ENCODE measurements at regions not wholly inside any gene's neighbourhood (a gene's known extent, or its start where the extent isn't known, plus 50 kb on each side); places are given as distances from the start of the nearest gene placed in this dataset.
"Not testable (repeated sequence)": the region's sequence is repeated elsewhere in the genome, so short reads cannot be mapped to it uniquely, and the experiment has no call there.

DNA sequence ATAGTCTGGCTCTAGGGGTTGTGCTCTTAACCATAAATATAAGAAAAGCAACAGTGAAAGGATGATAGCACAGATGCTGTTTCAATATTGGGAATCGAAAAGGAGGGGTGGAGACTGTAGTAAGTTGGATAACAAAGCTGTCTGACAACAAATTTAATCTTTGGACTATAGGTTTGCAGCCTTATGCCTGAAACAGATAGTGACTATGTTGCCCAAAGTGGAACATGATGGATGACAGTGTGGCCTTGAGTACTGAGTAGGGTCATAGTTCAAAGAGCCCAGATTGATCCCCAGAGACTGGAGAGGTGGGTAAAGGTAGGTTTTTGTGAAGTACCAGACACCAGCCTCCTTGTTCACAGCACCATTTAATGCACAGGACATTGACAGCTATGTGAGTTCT is 144.0 kb upstream of the PALMD start:
- DNase-seq (ENCODE audit: low read depth in 2 of 2) = no peak

DNA sequence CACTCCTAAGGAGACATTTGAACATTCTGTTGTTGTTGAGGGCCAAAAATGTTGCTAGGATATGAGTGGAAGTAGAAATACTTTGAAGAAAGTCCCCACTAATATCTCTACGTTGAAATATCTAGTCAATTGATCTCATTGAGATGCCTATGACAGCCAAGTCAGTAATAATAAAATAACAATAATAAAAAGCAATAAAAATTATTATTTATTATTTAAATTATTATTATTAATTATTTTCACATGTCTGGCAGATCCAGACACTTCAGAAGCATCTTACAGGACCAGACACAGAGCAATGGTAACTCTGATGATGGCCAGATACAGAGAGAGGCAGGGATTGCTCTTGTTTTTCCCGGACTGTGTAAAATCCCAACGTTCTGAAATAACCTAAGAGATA is 143.5 kb upstream of the PALMD start:
- DNase-seq (ENCODE audit: low read depth in 2 of 2) = no peak

DNA sequence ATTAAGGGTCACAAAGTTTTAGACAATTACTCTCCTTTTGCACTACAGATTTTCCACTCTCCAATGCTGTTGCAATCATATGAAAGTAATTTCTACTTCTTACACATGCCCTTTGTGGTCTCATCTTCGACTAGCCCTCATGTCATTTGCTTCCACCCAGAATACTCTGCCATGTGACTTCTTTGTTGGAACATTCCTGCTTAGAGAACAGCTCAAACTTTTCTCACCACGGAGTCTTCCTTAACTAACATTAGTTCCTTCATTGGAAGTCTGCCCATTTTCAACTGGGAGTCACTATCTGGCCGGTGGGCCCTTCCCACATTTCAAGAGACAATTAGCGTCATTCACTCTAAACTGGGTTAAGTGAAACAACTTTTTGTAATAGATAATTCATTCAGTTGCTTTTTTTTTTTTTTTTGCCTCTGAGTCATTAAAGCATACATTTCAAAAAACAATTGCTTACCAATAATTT is 142.6 kb upstream of the PALMD start:
- peak; percentile 15 to 32 for DNase-seq (ENCODE audit: low read depth in 2 of 2)

DNA sequence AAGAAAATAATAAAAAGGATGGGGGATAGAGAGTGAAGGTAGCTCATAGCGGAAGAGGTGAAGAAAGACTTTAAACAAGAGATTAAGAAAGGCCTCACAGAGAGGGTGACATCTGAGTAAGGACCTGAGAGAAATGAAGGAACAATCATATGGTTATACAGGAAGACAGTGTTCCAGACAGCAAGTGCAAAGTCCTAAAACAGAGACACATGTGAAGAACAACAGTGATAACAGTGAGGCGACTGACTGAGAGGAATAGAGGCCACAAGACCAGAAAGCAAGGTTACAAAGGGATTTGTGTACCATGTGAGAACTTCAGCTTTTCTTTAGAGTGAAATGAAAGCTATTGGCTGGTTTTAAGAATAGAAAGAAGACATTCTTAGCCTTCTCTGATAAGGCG is 141.6 kb upstream of the PALMD start:
- no peak for DNase-seq (ENCODE audit: low read depth in 2 of 2)

DNA sequence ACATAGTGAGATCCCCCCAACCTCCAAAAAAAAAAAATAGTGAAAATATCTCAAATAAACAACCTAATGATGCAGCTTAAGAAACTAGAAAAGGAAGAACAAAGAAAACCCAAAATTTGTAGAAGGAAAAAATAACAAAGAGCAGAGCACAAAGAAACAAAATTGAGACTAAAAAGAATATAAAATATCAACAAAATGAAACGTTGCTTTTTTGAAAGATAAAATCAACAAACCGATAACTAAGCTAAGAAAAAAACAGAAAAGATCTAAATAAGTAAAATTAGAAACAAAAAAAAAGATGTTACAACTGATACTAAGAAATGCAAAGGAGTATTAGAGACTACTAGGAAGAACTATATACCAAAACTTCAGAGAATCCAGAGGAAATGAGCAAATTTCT is 139.3 kb upstream of the PALMD start:
- no peak for DNase-seq (ENCODE audit: low read depth in 2 of 2)

DNA sequence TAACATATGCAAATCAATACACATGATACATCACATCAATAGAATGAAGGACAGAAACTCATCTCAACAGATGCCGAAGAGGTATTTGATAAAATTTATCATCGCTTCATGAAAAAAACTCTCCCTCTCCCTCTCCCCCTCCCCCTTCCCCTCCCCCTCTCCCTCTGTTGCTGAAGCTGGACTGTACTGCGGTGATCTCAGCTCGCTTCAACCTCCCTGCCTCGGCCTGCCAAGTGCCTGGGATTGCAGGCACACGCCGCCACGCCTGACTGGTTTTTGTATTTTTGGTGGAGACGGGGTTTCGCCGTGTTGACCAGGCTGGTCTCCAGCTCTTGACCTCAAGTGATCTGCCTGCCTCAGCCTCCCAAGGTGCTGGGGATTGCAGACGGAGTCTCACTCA is 138.5 kb upstream of the PALMD start:
- not testable (repeated sequence) for DNase-seq (ENCODE audit: low read depth in 2 of 2)

DNA sequence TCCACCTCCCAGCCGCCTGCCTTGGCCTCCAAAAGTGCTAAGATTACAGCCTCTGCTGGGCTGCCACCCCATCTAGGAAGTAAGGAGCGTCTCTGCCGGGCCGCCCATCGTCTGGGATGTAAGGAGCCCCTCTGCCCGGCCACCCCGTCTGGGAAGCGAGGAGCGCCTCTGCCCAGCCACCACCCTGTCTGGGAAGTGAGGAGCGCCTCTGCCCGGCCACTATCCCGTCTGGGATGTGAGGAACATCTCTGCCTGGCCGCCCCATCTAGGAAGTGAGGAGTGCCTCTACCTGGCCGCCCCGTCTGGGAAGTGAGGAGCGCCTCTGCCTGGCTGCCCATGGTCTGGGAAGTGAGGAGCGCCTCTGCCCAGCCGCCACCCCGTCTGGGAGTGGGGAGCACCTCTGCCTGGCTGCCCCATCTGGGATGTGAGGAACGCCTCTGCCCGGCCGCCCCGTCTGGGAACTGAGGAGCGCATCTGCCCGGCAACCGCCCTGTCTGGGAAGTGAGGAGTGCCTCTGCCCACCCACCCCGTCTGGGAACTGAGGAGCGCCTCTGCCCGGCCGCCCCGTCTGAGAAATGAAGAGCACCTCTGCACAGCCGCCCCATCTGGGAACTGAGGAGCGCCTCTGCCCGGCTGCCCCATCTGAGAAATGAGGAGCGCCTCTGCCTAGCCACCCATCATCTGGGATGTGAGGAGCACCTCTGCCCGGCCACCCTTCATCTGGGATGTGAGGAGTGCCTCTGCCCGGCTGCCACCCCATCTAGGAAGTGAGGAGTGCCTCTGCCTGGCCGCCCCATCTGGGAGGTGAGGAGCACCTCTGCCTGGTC is 137.8 kb upstream of the PALMD start:
- no peak for DNase-seq (ENCODE audit: low read depth in 2 of 2)

DNA sequence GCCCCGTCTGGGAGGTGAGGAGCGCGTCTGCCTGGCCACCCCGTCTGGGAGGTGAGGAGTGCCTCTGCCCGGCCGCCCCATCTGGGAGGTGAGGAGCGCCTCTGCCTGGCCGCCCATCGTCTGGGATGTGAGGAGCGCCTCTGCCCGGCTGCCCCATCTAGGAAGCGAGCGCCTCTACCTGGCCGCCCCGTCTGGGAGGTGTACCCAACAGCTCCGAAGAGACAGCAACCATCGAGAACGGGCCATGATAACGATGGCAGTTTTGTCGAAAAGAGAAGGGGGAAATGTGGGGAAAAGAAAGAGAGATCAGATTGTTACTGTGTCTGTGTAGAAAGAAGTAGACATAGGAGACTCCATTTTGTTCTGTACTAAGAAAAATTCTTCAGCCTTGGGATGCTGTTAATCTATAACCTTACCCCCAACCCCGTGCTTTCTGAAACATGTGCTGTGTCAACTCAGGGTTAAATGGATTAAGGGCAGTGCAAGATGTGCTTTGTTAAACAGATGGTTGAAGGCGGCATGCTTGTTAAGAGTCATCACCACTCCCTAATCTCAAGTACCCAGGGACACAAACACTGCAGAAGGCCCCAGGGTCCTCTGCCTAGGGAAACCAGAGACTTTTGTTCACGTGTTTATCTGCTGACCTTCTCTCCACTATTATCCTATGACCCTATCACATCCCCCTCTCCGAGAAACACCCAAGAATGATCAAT is 137.0 kb upstream of the PALMD start:
- not testable (repeated sequence) for DNase-seq (ENCODE audit: low read depth in 2 of 2)

DNA sequence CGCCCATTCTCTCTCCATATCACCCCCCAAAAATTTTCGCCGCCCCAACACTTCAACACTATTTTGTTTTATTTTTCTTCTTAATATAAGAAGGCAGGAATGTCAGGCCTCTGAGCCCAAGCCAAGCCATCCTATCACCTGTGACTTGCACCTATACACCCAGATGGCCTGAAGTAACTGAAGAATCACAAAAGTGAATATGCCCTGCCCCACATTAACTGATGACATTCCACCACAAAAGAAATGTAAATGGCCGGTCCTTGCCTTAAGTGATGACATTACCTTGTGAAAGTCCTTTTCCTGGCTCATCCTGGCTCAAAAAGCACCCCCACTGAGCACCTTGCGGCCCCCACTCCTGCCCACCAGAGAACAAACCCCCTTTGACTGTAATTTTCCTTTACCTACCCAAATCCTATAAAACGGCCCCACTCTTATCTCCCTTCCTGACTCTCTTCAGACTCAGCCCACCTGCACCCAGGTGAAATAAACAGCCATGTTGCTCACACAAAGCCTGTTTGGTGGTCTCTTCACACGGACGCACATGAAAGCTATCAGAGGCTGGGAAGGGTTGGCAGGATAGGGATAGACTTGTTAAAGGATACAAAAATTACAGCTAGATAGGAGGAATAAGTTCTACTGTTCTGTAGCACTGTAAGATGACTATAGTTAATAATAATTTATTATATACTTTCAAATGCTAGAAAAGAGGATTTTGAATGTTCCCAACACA is 130.9 kb upstream of the PALMD start:
- not testable (repeated sequence) for DNase-seq (ENCODE audit: low read depth in 2 of 2)

DNA sequence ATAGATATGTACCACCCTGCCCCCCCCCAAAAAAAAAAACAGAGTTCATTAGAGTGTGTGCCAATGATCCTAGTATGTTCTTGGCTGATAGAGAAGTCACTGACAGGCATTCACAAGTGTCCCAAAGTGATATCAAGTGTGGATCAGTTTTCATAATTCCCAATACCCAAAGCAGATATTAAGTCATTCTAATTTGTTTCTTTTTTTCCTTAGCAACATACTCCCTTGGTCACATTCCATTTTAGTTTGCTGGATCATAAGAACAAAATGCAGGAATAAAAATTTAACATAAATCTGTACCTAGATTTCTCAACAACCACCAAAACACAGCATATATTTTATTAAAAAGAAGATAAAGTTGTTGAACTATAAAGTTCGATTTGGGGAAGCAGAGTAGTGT is 129.8 kb upstream of the PALMD start:
- DNase-seq (ENCODE audit: low read depth in 2 of 2) = no peak

DNA sequence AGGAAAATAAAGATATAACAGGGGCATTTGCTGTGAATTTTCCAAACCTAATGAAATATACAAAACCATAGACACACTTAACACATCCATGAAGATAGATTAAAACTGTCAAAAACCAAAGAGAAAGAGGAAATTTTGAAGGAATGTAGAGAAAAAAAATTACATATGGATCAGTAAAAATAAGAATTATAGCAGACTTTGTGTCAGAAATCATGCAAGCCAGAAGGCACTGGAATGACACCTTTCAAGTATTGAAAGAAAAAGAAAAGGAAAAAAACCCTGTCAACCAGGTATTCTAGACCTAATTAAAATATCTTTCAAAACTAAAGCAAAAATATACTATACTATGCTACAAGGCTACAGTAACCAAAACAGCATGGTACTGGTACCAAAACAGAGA is 125.8 kb upstream of the PALMD start:
- DNase-seq (ENCODE audit: low read depth in 2 of 2) = no peak

DNA sequence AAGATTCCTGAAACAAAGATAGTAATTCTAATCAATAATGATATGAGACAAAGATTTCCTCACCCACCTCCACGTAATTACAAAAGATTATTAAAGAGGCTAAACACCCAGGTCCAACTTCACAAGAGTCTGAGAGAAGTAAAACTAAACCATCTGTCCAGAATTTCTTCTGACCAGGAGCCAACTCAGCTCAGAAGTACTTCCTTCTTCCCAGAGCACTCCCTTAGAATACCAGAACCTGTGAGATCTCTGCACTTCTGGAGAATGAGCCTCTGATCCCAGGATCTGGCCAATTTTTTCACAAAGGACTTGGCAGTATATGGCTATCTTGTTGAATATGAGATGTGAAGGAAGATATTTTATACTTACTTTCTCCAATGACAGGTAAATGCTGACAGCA is 120.6 kb upstream of the PALMD start:
- DNase-seq (ENCODE audit: low read depth in 2 of 2) = no peak

DNA sequence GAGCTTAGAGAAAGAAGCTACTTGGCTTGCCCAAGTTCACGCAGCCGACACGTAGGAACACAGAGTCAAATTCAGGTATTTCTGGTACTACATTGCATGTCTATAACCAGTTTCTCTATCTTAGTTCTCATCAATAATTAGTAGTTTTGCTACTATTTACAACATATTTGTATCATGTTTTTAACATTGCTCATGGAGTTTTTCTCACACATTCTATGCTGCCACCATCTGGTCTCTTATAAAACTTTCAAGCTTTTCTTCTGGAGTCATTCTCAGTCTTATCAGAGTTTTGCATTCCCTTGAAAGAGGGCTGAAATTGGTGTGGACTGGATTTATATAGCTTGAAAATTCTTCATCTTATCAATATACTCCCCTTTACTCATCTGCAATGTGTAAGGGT is 118.8 kb upstream of the PALMD start:
- no peak for DNase-seq (ENCODE audit: low read depth in 2 of 2)

DNA sequence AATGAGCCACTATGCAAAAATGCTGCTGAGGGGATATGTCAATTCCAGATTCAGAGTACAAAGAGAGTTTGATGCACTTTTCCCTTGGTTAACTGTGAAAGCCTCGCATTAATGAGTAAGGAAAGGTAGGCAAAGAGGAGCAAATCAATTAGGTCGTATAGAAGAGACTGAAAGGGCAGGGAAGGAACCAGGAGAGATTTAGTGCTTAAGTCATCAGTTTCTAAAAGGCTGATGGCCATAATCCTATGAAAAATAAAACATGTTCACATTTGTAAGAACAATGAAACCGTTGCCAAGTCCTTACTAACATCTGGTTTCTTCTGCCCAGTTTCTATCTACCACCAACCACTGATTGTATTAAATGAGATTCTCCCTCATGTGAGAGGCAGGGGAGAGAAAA is 118.4 kb upstream of the PALMD start:
- no peak for DNase-seq (ENCODE audit: low read depth in 2 of 2)

DNA sequence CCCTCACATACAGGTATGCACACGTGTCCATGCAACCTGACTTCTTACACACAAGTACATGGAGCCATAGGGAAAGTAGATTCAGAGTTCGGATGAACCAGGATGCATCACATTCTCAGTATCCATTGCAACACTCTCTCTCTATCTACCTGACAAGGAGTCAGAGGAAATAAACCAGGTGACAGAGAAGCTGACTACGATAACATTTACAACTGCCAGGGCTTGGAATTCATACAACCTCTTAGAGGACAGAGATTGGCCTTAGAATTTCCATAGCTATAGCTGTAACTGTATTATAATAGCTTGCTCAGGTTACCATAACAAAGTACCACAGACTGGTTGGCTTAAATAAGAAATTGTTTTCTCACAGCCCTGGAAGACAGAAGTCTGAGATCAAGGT is 116.9 kb upstream of the PALMD start:
- no peak for DNase-seq (ENCODE audit: low read depth in 2 of 2)

DNA sequence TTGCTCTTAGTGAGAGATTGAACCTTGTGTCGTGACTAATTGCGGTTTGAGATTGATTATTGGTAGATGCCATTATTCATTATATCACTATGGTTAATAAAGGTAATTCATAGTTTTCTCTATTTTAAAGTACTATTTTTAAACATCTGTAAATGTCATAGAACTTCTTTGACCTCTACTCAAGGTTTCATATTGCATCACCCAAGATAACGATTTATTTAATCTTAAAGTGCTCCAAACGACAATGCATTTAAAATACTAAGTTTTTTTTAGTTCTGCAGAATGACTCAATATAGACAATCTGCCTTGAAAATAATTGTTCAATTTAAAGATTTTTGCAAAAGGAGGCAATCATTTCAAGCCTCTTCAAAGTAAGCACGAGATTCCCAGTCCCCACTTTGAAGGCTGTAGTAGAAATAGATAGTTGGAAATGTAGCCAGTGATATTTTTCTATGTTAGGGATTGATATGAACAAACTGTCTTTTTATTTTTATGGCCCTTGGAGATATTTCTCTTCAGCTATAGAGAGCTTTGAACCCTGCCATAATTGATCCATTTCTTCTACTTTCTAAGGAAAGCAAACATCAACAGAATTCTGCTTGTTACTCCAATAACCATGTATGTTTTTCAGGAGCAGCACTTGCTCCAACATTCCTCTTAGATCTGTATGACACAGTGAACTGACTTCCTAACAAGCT is 114.2 kb upstream of the PALMD start:
- no peak for DNase-seq (ENCODE audit: low read depth in 2 of 2)

DNA sequence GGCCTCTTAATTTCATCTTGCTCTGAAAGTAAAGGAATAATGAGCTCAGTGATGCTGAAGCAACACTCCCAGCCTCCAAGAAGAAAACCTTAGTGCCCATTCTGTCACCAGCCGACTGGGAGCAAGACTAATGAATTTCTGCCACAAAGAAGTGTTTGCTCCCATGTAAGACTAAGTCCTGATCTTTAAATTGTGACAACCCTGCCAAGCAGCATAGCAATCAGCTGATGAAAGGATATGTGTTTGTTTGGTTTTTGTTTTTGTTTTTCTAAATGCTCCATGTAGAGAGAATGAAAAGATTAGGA is 113.7 kb upstream of the PALMD start:
- DNase-seq (ENCODE audit: low read depth in 2 of 2) = no peak

DNA sequence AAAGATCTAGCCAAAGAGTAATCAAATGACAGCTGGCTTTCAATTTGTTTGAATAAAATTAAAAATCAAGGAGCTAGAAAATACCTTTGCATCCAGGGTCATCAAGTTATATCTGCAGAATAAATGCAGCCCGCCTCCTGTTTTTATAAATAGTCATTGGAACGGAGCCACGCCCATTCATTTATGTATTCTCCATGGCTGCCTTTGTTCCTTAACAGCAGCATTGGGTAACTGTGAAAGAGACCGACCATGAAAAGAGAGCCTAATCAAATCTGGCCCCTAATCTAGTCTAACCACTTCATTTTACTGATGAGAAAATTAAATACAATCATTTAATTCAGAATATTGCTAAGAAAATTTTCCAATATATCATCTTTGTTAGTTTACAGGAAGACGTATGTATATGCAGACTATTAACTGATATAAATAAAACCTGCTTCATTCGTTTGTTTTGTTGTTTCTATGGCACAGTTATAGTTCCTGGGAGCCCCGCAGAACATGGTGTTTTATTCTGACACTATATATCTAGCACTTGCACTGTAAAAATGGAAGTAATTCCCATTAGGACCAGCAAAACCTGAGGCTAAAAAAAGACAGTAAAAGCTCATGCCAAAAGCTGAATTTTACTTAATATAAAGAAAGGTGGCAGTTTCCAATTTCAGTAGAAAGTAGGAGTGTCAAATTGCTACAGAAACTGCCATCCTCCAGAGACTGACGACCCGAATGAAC is 111.8 kb upstream of the PALMD start:
- no peak for DNase-seq (ENCODE audit: low read depth in 2 of 2)

DNA sequence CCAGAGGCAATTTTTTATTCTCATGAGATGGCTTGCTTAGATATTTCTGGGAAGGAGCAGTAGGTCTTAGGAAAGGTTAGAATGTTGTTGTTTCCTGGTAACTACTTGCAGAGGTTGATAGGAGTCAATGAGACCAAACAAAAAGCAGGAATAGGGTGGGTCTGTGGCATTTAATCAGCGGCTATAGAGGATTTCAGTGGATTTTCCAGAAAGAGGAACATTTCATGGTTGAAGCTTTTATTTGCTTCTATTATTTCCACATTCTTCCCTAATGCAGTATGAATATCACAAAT is 111.3 kb upstream of the PALMD start:
- DNase-seq (ENCODE audit: low read depth in 2 of 2) = no peak

DNA sequence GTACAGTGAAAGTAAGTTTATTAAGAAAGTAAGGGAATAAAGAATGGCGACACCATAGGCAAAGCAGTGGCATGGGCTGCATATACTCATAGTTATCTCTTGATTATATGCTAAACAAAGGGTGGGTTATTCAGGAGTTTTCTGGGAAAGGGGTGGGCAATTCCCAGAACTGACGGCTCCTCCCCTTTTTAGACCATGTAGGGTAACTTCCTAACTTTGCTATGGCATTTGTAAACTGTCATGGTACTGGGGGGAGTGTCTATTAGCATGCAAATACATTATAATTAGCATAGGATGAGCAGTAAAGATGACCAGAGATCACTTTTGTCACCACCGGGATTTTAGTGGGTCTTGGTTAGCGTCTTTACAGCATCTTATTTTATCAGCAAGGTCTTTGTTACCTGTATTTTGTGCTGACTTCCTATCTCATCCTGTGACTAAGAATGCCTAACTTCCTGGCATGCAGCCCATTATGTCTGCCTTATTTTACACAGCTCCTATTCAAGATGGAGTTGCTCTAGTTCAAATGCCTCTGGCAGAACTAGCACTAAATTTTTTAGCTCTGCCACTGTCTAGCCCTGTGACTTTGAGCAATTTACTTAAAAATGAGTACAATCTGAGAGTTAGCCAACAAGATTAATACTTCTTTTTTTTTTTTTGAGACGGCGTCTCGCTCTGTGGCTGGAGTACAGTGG is 110.3 kb upstream of the PALMD start:
- DNase-seq (ENCODE audit: low read depth in 2 of 2) = no peak

Measured in fibroblast of skin of left biceps (primary cell).